HPDE6-E6E7 (cell line): ENCODE measurements at regions not wholly inside any gene's neighbourhood (a gene's known extent, or its start where the extent isn't known, plus 50 kb on each side); places are given as distances from the start of the nearest gene placed in this dataset.

Experiments used
- DNase-seq: peaks from one replicate; pipeline ENCODE4 v3.0.0; 2011; ENCODE audit warnings: missing footprints; ENCODE audit errors: extremely low spot score

DNA sequence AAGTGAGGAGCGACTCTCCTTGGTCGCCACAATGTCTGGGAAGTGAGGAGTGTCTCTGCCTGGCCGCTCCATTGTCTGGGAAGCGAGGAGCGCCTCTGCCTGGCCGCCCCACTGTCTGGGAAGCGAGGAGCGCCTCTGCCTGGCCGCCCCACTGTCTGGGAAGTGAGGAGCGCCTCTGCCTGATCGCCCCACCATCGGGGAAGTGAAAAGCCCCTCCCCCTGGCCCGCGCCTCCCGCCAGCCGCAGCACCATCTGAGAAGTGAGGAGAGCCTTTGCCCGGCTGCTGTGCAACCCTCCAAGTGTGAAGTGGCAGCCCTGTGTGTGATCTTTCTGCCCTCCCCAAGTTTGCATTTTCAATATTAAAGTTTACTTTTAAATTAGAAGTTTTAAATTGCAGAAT, 95.0 kb upstream of the PPP2R5A start:
- no peak for DNase-seq

DNA sequence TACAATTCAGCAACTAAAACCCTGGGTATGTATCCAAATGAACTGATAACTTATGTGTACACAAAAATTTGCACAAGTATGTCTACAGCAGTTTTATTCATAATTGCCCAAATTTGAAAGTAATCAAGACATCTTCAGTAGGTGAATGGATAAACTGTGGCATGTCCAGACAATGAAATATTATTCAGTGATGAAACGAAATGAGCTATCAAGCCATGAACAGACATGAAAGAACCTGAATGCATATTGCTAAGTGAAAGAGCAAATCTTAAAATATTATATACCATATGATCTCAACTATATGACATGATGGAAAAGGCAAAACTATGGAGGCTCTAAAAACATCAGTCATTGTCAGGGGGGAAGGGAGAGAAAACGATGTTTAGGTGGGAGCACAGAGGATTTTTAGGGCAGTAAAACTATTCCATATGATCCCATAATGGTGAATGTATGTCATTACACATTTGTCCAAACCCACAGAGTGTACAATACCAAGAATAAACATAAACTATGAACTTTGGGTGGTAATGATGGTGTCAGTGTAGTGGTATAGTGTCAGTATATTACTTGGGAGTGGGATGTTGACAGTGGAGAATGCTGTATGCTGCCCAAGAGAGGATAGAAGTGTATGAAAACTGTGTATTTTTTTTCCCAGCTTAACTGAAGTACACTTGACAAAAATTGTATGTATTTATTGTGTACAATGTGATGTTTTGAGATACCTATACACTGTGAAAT, 92.8 kb upstream of the PPP2R5A start:
- DNase-seq = no peak

DNA sequence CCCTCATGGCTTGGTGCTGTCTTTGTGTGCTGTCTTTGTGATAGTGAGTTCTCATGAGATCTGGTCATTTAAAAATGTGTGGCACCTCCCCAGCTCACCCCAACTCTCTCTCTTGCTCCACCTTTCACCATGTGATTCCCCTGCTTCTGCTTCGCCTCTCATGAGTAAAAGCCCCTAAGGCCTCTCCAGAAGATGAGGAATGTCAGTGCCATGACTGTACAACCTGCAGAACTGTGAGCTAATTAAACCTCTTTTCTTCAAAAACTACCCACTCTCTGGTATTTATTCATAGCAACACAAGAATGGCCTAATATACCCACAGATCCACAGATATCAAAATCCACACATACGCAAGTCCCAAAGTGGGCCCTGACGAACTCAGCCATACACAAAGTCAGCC, 88.9 kb upstream of the PPP2R5A start:
- DNase-seq = no peak

DNA sequence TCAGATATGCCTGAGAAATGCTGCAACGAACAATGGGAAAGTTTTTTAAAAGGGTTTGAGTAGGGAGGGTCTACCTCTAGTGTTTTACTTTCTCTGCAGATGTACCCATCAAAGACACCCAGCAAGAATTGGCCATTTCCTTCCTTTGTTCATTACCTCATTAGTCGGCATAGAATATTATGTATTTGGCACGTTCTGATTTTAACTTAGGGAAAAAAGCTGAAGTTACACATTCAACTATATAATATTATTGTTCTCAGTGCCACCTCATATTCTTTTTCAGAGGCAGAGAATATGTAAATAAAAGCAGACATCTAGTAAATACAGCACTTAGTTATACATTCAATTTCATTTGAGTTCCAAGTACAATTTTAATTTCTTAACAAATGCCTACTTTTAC, 83.7 kb upstream of the PPP2R5A start:
- no peak for DNase-seq

DNA sequence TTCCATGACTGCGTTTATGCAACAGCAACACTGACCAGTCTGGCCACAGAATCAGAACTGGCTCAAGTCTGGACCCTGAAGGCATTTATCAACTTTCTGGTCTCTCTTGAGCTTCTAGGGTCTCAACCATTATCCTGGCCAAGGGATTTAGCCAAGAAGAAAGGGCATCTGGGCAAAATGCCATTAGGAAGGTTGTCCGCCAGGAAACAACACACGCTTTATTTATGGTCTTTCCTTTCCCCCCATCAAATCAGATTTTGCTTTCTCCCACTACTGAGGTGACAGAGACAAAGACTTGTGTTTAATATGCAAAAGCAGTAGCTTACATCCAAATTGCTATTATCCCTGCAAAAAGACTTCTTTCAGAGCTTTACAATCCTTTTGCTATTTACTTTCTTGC, 81.6 kb upstream of the PPP2R5A start:
- no peak for DNase-seq

DNA sequence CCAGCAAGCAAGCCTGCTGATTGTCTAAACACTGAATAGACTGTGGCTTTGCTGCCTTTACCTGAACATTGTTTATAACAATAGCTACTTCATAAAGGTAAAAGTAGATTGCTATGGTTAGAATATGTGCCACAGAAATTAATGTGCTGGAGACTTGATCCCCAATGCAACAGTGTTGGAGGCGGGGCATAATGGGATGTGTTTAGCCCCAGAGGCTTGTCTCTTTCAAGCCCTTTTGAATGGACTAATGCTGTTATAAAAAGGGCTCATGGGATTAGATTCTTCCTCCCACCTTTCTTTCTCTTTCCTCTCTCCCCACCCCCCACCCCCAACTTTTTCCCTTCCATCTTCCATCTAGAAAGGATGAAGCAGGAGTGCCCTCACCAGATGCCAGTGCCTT, 80.2 kb upstream of the PPP2R5A start:
- DNase-seq = no peak

DNA sequence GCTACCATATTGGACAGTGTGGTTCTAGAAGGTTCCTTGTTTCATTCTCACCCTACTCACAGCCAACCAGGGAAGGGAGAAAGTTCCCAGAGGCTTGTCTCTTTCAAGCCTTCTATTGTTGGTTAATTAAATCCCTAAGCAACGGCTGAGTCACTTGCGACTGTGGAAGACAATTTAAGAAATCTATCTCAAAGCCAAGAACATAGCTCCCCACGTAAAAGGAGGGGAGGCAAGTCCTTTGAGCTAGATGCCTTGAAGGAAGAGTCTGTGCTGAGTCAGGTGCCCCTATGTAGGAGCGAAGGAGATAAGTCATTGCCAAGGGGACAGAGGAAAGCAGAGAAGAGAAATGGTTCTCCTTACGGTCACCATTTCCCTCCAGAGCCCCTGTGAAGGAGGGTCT, 79.4 kb upstream of the PPP2R5A start:
- no peak for DNase-seq

DNA sequence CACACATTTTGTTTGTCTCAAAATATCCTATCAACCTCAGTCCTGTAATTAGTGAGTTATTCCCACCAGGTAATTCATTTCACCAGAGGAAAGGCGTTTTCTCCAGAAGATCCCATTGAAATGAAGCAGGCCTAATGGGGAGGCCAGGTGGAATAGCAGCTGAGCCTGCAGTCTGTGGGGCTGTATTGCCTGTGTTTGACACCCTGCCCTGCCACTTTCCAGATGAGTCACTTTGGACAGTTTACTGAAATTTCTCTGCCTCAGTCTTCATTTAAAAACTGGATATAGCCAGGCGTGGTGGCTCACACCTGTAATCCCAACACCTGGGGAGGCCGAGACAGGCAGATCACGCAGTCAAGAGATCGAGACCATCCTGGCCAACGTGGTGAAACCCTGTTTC, 78.1 kb upstream of the PPP2R5A start:
- DNase-seq = no peak

DNA sequence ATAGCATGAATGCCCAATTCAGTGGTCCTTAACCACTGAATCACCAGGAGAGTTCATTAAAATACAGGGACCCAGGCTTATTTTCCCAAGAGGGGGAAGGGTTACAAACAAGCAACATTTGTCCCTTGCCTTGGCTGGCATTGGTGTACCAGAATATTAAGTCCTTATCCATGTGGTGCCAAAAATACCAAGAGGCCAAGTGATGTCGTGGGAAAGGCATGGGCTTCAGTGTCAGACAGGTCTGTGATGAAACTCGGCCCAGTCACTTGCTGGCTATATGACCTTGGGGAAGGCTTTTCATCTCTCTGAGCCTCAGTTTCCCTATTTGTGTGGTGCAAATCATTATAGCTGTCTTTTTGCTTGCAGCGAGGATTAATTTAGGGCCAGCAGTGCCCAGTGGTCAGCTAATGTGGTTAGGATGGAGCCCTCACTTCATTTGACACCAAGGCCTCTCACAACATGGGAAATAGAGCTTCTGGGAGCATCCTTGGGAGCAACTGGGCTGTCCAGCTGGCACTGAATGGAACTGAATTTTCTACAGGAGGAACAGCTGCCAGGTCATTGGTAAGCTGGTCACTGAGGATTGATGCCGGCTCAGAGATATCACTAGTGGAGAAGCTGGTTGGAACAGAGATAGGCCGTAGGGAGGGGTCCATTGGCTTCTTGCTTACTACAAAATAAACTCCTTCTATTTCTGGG, 77.2 kb upstream of the PPP2R5A start:
- DNase-seq = no peak

DNA sequence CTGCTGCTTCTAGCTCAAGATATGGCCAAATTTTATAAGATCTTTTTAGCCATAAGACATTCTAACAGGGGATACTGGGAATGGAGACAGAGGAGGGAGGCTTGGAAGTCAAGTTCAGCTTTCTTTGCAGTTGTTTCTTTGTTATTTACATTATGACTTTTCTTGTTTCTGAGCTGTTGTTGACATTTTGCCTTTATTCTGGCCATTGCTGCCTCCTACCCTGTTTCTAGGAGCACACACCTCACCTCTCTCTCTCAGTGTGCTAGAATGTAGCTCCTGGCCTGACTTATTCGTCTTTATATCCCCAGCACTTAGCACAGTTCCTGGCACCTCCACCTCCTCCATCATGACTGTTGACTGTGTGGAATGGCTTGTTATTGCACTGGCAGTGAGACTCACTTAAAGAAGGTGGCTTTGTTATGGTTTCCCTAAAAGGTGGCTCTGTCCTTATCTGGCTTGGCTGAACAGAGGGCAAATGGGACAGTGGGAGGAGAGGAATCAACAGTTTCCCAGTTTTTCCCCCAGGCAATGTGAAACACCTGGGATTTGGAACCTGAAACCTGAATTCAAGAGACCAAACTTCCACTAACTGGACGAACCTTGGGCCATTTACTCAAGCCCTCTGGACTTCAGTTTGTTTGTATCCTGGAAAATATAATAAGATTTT, 76.1 kb upstream of the PPP2R5A start:
- DNase-seq = no peak

DNA sequence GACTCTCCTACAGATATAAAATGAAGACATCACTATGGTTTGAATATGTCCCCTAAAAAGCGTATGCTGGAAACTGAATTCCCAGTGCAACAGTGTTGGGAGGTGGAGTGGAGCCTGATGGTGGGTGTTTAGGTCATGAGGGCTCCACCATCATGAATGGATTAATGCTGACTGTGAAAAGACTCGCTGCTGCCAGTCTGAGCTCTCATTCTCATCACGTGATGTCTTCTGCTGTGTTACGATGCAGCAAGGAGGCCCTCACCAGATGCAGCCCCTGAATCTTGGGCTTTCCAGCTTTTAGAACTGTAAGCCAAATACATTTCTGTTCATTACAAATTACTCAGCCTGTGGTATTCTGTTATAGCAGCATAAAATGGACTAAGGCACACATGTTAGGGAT, 73.8 kb upstream of the PPP2R5A start:
- DNase-seq = no peak

DNA sequence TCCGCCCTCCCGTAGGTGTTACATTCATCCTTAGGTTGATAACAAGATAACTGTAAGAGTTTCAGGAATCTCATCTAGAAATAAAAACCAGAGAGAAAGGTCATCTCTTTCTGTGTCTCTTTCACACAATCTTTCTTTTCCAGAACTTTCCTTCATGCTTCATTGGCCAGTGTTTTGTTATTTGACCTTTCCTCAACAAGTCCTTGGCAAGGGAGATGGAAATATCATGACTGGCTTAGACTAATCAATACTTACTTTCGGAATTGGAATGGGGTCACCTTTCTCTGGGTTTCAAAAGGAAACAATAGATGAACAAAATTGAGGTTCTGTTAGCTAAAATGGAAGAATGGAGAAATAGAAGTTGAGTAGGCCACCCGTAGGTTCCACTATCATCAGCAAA, 72.9 kb upstream of the PPP2R5A start:
- DNase-seq = no peak

DNA sequence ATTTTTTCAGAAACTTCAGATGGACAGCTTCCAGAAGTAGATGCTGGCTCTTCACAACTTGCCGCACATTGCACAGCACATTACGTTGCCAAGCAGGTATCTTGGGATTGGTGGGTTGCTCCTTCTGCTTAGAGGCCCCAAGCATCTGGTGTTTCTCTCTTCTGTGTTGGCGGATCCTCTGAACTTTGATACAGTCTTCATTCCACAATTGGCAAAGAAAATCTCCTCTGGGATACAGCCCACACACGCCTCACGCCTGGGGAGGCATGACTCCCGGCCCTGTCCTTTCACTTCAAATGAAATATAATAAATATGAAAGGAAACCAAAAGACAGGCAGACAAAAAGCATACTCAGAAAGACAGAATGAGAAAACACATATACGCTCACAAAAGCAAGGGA, 72.3 kb upstream of the PPP2R5A start:
- DNase-seq = no peak

DNA sequence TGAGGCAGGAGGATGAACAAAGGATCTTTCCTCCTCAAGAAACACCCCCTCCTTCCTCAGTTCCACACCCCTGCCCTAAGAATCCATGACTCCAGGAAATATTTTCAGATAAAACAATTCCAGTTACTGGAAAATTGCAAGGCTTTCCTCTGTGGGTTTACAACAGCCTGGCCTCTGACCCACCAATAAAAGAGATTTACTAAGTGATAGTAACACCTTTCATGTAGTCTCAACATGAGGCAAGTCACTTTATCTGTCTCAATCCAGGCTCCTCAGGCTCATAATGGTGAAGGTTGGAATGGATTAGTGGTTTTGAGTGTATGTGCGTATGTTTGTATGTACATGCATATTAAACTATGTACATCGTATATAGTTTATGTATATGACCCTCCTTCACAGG, 71.4 kb upstream of the PPP2R5A start:
- DNase-seq = no peak

DNA sequence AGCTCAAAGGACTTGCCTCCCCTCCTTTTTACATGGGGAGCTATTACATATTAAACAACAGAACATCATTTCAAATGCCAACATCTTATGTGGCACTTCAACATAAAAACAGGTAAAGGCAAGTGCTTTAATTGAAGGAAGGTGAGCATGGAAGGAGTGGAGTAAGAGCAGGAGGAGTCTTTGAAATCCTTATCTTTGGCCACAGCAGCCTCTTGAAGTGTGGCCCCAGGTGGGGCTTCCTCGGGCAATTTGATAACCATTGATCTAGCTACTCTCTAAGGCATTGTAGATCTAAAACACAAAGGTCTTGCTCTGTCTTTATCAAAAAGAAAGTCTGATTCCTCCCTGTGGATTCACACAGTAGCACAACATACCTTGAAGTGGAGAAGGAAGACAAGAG, 70.9 kb upstream of the PPP2R5A start:
- no peak for DNase-seq

DNA sequence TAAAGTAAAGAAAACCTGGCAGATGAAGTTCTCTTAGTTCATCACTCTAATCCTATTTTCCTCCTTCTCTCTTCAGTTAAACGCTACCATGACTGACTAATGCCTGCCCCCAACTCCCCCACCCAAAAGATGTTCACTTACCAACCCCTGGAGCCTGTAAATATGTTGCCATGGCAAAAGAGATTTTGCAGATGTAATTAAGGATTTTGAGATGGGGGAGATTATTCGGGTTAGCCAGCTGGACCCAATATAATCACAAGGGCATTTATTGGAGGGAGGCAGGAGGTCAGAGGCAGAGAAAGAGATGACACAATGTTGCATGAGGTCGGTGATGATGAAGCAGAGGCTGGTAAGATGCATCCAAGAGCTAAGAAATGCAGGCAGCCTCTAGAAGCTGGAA, 69.3 kb upstream of the PPP2R5A start:
- no peak for DNase-seq

DNA sequence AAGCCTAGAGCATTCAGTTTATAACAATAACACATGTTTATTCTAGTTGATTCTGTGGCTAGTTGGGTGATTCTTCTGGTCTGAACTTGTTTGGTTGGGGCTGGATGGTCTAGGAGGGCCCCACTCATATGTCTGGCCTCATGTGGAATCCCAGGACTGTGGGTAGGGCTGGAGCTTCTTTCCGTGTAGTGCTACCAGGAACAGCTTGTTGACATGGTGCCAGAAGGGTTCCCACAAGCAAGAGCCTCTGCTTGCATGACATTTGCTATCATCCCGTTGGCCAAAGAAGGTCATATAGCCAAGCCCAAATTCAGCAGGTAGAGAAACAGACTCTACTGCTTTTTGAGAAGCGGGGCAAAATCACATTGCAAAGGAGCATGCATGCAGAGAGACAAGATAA, 67.6 kb upstream of the PPP2R5A start:
- DNase-seq = no peak

DNA sequence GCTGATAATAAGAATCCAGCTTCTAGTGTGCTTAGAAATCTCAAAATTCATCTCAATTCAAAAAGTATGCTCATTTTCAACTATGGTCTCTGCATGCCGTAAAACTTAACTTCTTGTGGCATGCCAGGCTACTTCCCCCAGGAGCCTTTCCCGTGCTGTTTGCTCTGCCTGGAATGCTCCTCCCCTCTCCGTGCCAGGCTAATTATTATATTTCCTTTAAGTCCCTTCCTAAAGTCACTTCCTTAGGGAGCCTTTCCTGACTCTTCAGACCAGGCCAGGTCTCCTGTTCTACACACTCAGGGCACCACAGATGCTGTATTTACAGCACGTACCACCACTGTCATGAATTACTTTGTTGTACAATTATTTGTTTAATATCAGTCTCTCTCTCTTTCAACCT, 67.1 kb upstream of the PPP2R5A start:
- no peak for DNase-seq

DNA sequence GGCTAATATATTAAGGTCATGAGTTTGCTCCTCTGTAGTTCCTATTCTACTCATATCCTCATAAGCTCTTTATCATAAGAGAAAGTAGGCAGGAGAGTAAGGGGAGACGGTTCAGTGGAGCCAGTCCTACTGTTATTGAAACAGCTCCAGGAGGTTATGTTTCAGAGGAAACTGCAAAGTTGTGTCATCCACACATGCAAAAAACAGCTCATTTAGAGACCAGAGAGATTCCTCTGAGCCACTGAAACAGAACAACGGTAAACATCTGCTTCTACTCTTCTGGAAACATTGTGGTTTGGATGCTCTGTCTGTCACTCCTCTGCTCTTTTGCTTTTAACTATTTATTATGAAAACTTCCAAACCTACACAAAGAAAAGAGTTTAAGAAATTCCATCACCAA, 66.3 kb upstream of the PPP2R5A start:
- no peak for DNase-seq

DNA sequence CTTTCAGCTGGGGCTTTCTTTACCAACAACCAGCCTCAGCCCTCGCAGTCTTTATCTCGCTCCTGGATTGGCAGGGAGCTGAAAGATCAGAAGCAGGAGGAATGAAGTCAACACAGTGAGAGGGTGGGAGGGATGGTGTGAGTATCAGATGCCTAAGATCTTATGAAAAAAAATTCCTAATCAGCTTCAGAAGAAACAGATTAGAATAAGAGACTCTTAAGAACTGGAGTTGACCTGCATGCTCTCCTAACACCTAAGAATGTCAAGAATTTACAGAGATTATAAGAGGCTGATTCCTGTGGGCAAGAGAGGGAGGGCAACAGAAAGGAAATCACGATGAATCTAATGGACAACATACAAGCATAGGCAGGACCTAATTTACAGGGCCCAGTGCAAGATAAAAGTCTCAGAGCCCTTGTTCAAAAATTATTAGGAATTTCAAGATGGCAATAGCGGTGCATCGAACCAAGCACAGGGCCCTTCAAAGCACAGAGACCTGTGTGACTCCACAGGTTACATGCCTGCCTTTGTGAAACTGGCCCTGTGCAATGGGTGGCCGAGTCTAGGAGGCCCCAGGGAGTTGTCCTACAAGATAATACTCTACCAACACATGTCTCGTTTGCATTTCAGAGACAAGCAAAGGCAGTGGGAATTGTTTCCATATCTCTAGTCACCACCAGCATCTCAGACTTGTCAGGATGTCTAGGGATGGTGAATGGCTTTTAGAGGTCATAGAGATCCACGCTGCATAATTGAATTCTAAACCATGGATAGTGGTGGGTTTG, 65.3 kb upstream of the PPP2R5A start:
- DNase-seq = no peak

DNA sequence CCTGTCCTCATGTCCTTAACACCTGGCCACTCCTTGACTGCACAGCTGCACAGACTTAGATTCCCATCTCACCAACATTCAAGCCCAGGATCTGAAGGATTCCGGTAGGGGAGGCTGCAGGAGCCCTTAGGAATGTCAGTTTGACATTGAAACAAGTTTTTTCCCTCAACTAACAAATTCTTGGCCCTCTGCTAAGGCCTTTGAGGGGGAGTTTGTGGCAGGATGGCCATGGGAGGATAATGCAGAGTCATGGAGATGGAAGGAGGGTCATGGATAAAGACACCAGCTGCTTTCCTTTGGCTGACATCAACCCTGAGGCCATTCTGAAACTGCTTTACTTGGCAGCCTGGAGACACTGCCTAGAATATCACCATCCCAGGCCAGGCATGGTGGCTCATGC, 63.4 kb upstream of the PPP2R5A start:
- DNase-seq = no peak

DNA sequence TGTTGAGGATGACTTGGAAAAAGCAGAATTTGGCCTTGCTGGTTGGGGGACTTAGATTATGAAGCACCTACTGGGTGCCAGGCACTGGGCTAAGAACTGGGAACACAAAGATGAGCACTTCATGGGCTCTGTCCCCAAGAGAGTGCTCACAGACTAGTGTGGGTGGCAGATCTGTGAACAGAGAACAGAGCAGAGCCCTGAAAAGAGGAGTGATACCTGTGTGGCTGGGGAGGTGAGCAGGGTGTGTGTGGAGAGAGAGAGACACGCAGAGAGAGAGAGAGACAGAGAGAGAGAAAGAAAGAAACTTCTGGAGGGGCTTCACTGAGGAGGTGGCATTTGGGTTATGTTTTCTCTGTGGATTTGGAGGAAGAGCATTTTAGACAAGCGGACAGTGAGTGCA, 61.1 kb upstream of the PPP2R5A start:
- DNase-seq = no peak
